BLaER1 (cell line): ENCODE measurements at regions not wholly inside any gene's neighbourhood (a gene's known extent, or its start where the extent isn't known, plus 50 kb on each side); places are given as distances from the start of the nearest gene placed in this dataset.

Experiments used
- H3K27ac ChIP-seq: shearing (Covaris generic); formaldehyde crosslinking; 2 replicates; pipeline ENCODE4 v1.8.1; 2022
- H3K27me3 ChIP-seq: shearing (Covaris generic); formaldehyde crosslinking; 2 replicates; pipeline ENCODE4 v1.8.1; 2022
- H3K36me3 ChIP-seq: shearing (Covaris generic); formaldehyde crosslinking; 2 replicates; pipeline ENCODE4 v1.8.1; 2022
- H3K4me1 ChIP-seq: shearing (Covaris generic); formaldehyde crosslinking; 2 replicates; pipeline ENCODE4 v1.8.1; 2022
- H3K4me2 ChIP-seq: shearing (Covaris generic); formaldehyde crosslinking; 2 replicates; pipeline ENCODE4 v1.8.1; 2022
- H3K4me3 ChIP-seq: shearing (Covaris generic); formaldehyde crosslinking; 2 replicates; pipeline ENCODE4 v1.8.1; 2022
- H3K9ac ChIP-seq: shearing (Covaris generic); formaldehyde crosslinking; 2 replicates; pipeline ENCODE4 v1.8.1; 2022
- H3K9me3 ChIP-seq: shearing (Covaris generic); formaldehyde crosslinking; 2 replicates; pipeline ENCODE4 v1.8.1; 2022
- H4K20me1 ChIP-seq: shearing (Covaris generic); formaldehyde crosslinking; 2 replicates; pipeline ENCODE4 v1.8.1; 2022
- Cebpa-rat ChIP-seq: shearing (Covaris generic); IDR thresholded peaks from 2 replicates; pipeline ENCODE4 v1.8.1; 2022

DNA sequence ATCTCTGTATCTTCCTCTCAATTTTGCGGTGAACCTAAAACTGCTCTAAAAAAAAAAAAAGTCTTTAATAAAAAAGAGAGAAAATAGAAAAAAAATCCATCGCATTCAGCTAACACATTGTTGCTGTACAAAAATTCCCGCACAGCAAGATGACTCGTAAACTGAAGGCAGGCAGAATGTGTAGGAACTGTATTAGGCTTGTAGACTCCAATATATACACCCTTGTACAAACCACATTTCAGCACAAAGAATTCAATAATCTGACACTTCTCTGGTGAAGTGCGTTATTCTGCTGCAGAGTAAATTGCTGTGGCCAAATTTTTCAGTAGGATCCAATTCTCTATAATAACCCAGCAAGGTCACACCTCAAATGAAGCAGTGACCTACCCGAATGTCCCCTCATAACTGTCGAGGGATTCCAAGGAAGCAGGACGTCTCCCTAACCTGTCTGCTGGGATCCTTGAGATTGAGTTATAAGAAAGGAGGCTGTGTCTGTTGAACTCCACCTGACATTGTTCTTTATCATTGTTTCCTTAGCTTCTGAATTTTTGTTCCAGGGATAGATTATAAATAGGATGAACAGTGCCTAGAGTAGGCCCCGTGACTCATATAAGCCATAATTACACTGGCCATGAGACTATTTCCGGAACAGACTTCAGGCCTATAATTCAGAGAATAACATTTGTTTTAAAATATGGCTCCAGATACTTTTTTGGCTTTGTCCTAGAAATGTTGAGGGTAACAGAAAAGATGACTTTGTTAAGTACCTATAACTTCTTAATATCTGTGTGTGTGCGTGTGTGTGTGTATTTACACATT is 348.3 kb downstream of the PCDH7 start:
- no peak overlapping the region for H3K4me3 ChIP-seq
- no peaks in the 10 kb centered on the region for H3K27me3 ChIP-seq
- H3K36me3 ChIP-seq = no peaks in the 10 kb centered on the region
- H3K4me1 ChIP-seq = no peaks in the 10 kb centered on the region
- no peak for TF ChIP-seq Cebpa-rat
- no peak overlapping the region for H3K27ac ChIP-seq
- no peaks in the 10 kb centered on the region for H3K9me3 ChIP-seq
- no peaks in the 10 kb centered on the region for H4K20me1 ChIP-seq
- H3K4me2 ChIP-seq = no peak overlapping the region
- no peak overlapping the region for H3K9ac ChIP-seq

DNA sequence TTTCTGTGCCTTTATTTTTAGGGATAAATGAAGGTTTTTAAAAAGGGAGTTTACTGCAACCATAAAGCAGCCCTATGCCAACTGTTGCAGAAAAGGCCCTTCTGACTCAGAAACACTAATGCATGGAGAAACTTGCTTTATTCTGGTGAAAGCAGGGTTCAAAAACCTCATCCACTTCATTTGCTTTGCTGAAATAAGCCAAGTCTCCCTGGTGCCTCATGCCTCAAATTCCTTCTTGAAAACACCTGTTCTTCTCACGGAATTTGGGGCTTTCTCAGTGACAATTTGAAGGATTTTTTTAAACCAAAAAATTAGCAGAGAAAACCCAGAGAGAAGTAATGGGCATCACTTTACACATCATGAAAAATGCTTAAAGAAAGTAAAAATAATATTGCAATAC is 349.0 kb downstream of the PCDH7 start:
- Histone ChIP-seq H3K36me3 (no peaks in the 10 kb centered on the region), H4K20me1 (no peaks in the 10 kb centered on the region), H3K9me3 (no peaks in the 10 kb centered on the region), H3K9ac (no peak overlapping the region), H3K27ac (no peak overlapping the region), H3K4me1 (no peaks in the 10 kb centered on the region), H3K4me2 (no peak overlapping the region), H3K27me3 (no peaks in the 10 kb centered on the region), H3K4me3 (no peak overlapping the region)
- TF ChIP-seq Cebpa-rat = no peak

DNA sequence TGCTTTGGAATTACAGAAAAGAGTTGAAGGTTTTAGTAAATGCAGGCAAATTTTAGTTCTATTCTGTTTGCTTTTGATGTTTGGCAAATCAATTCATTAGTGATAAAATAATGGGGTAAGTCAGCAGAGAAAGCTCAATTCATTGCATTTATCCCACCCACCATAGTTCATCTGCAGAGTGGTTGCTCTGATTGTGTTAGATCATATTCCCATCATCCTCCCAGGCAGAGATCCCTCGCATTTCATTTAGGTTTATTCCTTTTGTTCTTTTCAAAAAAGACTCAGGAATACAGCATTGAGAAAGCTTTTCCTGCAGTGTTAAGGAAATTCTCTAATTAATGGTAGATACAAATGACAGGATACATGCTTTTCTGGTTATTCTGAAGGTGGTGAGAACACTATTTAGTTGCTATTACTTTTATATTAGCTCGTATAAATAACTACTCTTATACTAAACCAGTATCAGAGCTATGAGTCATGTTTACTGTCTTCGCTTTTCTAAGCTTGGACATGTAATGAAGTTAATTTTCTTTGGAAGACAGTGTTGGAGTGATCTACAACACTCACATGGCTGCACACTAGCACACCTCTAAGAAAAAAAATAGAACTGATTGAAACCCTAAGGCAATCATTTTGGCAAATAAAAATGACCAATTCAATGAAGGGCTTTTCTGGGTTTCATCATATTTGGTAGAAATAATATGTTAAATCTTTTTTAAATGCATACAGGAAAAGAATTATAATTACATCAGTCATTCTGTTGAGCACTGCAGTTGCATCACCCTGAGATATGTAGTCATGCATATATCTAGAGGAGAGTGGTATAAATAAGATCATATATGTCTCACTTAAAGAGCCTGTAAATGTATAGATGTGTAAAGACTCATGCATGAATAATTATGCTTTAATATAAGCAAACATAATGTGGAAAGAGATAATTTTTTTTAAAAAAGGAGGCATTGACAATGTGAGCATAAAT is 351.6 kb downstream of the PCDH7 start:
- H4K20me1 ChIP-seq = no peaks in the 10 kb centered on the region
- no peaks in the 10 kb centered on the region for H3K9me3 ChIP-seq
- no peak overlapping the region for H3K4me2 ChIP-seq
- TF ChIP-seq Cebpa-rat = no peak
- H3K36me3 ChIP-seq = no peaks in the 10 kb centered on the region
- H3K9ac ChIP-seq = no peak overlapping the region
- no peak overlapping the region for H3K27ac ChIP-seq
- no peaks in the 10 kb centered on the region for H3K27me3 ChIP-seq
- no peak overlapping the region for H3K4me3 ChIP-seq
- no peaks in the 10 kb centered on the region for H3K4me1 ChIP-seq

DNA sequence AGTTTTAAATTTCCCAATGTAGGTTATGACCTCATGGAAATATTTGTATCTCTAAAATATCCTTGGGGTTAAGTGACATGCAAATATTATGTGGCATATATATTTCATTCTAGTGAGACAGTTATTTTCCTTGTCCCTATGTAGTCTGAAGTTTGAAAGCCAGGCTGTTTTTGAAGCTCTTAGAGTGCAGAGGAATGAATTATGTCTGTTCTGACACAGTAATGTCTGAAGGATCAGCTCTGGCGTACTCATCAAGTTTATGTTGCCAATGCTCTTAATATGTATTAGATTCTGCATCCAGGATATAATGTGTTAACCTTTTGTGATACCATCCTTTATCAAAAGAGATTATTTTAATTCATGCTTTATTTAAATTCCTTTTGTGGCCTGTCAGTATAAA is 355.8 kb downstream of the PCDH7 start:
- H3K27ac ChIP-seq = no peak overlapping the region
- no peak overlapping the region for H3K9ac ChIP-seq

DNA sequence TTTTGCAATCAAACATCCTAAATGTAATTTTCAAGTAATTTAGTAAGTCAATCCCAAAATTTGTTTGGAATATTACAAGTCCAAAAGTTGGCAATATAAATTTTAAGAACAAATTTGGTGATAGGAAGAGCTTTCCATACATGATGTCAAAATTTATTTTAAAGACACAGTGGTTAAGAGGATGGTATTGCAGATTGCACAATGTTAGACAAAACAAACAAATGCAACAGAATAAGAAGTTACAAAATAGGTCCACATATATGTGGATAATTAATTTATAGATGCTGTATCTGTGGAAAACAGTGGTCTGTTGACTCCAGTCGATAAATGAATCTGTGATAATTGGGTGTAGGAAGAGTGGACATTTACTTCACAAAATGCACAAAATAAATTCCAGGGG is 358.5 kb downstream of the PCDH7 start:
- H3K27ac ChIP-seq = no peak overlapping the region
- H3K27me3 ChIP-seq = no peaks in the 10 kb centered on the region
- H3K9me3 ChIP-seq = no peaks in the 10 kb centered on the region
- H3K9ac ChIP-seq = no peak overlapping the region
- H3K4me3 ChIP-seq = no peak overlapping the region
- H3K36me3 ChIP-seq = no peaks in the 10 kb centered on the region
- TF ChIP-seq Cebpa-rat = no peak
- H3K4me1 ChIP-seq = no peaks in the 10 kb centered on the region
- no peak overlapping the region for H3K4me2 ChIP-seq
- H4K20me1 ChIP-seq = no peaks in the 10 kb centered on the region

More for the DNA sequence above, 355.8 kb downstream of the PCDH7 start:
- Histone ChIP-seq H4K20me1 (no peaks in the 10 kb centered on the region), H3K27me3 (no peaks in the 10 kb centered on the region), H3K4me3 (no peak overlapping the region), H3K4me1 (no peaks in the 10 kb centered on the region), H3K9me3 (no peaks in the 10 kb centered on the region), H3K36me3 (no peaks in the 10 kb centered on the region), H3K4me2 (no peak overlapping the region)
- TF ChIP-seq Cebpa-rat = no peak

DNA sequence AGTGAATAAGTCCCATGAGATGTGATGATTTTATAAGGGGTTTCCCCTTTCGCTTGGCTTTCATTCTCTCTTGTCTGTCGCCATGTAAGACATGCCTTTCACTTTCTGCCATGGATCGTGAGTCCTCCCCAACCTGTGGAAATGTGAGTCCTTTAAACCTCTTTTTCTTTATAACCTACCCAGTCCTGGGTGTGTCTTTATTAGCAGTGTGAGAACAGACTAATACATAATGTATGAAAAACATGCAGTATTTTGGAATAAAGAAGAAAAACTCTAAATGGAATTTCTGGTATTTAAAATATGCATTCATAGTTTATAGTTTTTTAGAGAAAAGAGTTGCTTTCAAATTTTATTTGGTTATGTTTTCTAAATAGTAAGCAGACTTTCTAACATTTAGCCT is 360.7 kb downstream of the PCDH7 start:
- no peaks in the 10 kb centered on the region for H3K4me1 ChIP-seq

DNA sequence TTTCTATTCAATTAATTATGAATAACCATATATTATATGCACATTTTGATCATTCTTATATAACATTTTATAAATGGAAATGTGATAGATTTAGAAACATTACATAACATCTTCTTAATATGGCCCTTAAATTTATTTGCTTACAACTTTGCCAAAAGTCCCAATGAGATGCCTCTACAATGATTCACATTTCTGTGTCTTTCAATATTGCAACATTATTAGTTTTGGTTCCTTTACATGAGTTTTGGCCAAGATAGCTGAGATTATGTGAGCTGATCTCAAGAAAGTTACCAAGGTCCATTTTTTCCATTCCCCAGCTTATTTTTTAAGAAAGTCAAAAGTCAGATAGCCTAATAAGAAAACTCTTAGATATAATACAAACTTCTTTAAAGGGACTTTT is 361.2 kb downstream of the PCDH7 start:
- Histone ChIP-seq H3K4me2 (no peak overlapping the region), H3K27ac (no peak overlapping the region), H3K36me3 (no peaks in the 10 kb centered on the region), H3K4me3 (no peak overlapping the region), H3K27me3 (no peaks in the 10 kb centered on the region), H3K9ac (no peak overlapping the region), H3K4me1 (no peaks in the 10 kb centered on the region), H4K20me1 (no peaks in the 10 kb centered on the region), H3K9me3 (no peaks in the 10 kb centered on the region)
- TF ChIP-seq Cebpa-rat = no peak

More for the DNA sequence above, 360.7 kb downstream of the PCDH7 start:
- no peak overlapping the region for H3K4me3 ChIP-seq
- H3K36me3 ChIP-seq = no peaks in the 10 kb centered on the region
- no peaks in the 10 kb centered on the region for H4K20me1 ChIP-seq
- no peaks in the 10 kb centered on the region for H3K27me3 ChIP-seq
- H3K9ac ChIP-seq = no peak overlapping the region
- H3K27ac ChIP-seq = no peak overlapping the region
- no peak for TF ChIP-seq Cebpa-rat
- H3K4me2 ChIP-seq = no peak overlapping the region
- H3K9me3 ChIP-seq = no peaks in the 10 kb centered on the region

DNA sequence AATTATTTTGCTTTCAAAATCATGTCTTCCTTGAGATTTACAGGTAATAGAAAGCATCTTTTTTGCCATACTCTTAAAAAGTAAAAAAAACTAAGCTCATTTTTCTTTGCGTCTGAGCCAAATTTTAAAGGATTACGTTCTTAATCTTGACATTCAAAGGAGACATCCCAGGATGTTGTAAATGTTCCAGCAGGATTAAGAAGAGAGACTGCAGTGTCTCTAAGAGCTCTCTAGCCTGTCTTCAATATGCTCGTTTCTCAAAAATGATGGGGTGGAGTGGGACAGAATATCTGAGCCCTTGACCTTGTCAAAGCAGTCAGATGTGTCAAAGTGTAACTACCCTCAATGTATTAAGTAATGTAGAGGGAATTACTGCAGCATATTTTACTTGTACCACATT is 363.3 kb downstream of the PCDH7 start:
- Histone ChIP-seq H3K27me3 (no peaks in the 10 kb centered on the region), H3K4me2 (no peak overlapping the region), H3K36me3 (no peaks in the 10 kb centered on the region), H3K4me1 (no peaks in the 10 kb centered on the region), H3K27ac (no peak overlapping the region), H3K9me3 (no peaks in the 10 kb centered on the region), H4K20me1 (no peaks in the 10 kb centered on the region), H3K4me3 (no peak overlapping the region), H3K9ac (no peak overlapping the region)
- no peak for TF ChIP-seq Cebpa-rat

DNA sequence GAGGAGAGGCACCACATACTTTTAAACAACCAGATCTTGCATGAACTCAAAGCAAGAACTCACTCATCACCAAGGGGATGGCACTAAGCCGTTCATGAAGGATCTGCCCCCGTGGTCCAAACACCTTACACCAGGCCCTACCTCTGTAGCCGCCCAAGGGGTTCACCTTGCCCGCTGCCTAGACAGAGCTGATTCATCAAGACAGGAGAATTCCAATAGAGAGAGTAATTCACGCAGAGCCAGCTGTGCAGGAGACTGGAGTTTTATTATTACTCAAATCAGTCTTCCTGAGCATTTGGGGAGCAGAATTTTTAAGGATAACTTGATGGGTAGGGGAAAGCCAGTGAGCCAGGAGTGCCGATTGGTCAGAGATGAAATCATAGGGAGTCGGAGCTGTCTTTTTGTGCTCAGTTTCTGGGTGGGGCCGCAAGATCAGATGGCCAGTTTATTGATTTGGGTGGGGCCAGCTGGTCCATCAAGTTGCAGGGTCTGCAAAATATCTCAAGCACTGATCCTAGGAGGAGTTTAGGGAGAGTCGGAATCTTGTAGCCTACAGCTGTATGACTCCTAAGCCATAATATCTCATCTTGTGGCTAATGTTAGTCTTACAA is 364.7 kb downstream of the PCDH7 start:
- TF ChIP-seq Cebpa-rat = no peak
- H3K36me3 ChIP-seq = no peaks in the 10 kb centered on the region
- no peaks in the 10 kb centered on the region for H4K20me1 ChIP-seq
- H3K4me3 ChIP-seq = no peak overlapping the region
- H3K4me1 ChIP-seq = no peaks in the 10 kb centered on the region
- no peak overlapping the region for H3K9ac ChIP-seq
- no peak overlapping the region for H3K4me2 ChIP-seq
- no peaks in the 10 kb centered on the region for H3K9me3 ChIP-seq
- no peak overlapping the region for H3K27ac ChIP-seq
- no peaks in the 10 kb centered on the region for H3K27me3 ChIP-seq

DNA sequence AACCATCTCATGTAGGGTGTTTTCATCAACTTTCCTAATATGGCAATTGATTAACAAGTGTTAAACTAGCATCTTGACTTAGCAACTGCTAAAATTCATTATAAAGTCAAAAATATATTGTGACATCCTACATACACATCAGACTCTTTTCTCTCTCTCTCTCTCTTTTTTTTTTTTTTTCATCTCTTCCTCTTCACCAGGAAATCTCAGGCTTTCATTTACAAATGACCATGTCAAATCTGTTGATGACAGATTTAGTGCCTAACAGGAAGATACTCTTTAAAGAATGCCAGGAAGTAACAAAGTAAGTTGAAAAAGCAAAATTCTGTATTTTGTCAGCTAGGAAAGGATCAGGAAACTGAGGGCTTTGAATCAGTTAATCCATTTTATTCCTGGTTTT is 365.5 kb downstream of the PCDH7 start:
- no peaks in the 10 kb centered on the region for H3K27me3 ChIP-seq
- no peak for TF ChIP-seq Cebpa-rat
- H3K4me3 ChIP-seq = no peak overlapping the region
- no peaks in the 10 kb centered on the region for H3K36me3 ChIP-seq
- H3K9ac ChIP-seq = no peak overlapping the region
- H3K27ac ChIP-seq = no peak overlapping the region
- no peak overlapping the region for H3K4me2 ChIP-seq
- H3K4me1 ChIP-seq = no peaks in the 10 kb centered on the region
- no peaks in the 10 kb centered on the region for H3K9me3 ChIP-seq
- no peaks in the 10 kb centered on the region for H4K20me1 ChIP-seq
